SK-MEL-5 (cell line): ENCODE measurements at regions not wholly inside any gene's neighbourhood (a gene's known extent, or its start where the extent isn't known, plus 50 kb on each side); places are given as distances from the start of the nearest gene placed in this dataset.

Experiments
- DNase-seq: peaks from one replicate; pipeline ENCODE4 v3.0.0-alpha.2; 2016; ENCODE audit warnings: low read depth, low spot score
- in situ Hi-C: cut with HindIII; loops from 2 replicates; pipeline ENCODE4 v1.10.0; 2016; ENCODE audit warnings: low sequenced_read_pairs, high pct_unique_total_duplicates, low pct_unique_long_range_greater_than_20kb

- DNase-seq = no peak
Observed at GRCh38 chr3:143201870-143202752, 82.5 kb downstream of the CHST2 start.

GRCh38 chr3:143203142-143203541, 83.6 kb downstream of the CHST2 start:
- in situ Hi-C loops = no loop called here
- no peak for DNase-seq

More at GRCh38 chr3:143201870-143202752, 82.5 kb downstream of the CHST2 start:
- in situ Hi-C loops = no loop called here

- in situ Hi-C loops = no loop called here
- DNase-seq = no peak
Observed at GRCh38 chr3:143203848-143204247, 84.3 kb downstream of the CHST2 start.

DNA sequence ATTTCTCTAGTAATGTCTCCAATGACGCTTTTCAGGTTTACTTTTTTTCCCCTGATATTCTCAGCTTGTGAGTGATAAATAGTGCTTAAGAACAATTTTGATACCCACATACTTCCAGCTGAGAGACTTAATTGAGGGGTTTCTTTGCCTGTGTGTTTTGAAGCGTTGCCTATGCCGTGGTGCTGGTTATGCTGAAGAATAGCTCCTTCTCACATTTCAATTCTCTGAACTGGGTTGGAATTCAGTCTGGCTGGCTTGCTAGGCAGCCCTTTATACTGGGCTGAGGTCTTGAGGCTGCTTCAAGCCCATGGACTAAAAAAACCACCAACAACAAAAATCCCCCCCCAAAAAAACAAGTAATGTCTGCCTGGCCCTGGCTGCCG, 87.4 kb downstream of the CHST2 start:
- DNase-seq = no peak
- in situ Hi-C loops = no loop called here

- in situ Hi-C loops = no loop called here
- no peak for DNase-seq
Observed at GRCh38 chr3:143207338-143207961, 87.9 kb downstream of the CHST2 start.

GRCh38 chr3:143208976-143209714, 89.6 kb downstream of the CHST2 start:
- in situ Hi-C loops = no loop called here
- DNase-seq = no peak

DNA sequence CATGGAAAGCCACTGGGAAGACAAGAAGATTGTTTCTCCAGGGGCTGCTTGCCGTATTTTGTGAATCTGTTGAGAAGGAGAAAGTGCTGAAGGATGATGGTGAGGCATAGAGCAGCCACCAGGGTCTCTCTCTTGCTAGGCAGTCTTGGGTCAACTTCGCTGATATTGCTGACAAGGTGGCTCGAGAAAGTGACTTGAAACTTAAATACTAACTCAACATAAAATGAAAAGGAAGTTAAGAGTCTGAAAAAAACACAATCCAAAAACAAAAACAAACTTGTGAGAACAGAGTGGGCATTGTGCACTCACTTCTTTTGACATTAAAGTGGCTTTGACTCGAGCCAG, 90.1 kb downstream of the CHST2 start:
- DNase-seq = peak; percentile 34
- in situ Hi-C loops = no loop called here

DNA sequence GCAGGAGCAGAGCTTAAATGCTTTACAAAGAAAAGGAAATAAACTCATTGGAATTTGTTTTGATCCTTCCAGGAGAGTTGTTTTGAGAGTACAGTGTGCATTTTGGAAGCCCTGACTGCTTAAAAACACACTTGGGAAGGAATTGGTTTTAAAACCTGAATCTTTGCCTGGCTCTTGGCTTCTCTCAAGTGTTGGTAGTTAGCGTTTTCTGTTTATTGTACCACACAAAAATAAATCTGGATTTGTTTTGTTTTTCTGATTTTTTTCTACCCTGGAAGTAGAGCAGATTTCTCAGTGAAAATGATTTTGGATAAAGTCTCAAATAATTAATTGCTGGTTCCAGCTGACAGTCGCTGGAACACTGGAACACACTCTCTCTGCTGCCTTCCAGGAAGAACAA, 90.6 kb downstream of the CHST2 start:
- in situ Hi-C loops = no loop called here
- DNase-seq = no peak

- in situ Hi-C loops = no loop called here
Observed at GRCh38 chr3:143215059-143215458, 95.5 kb downstream of the CHST2 start.

More at GRCh38 chr3:143215059-143215458, 95.5 kb downstream of the CHST2 start:
- no peak for DNase-seq
